ENCODE measurements at regions not wholly inside any gene's neighbourhood (a gene's known extent, or its start where the extent isn't known, plus 50 kb on each side); places are given as distances from the start of the nearest gene placed in this dataset.

- H3K9me3 ChIP-seq (ENCODE audit: control insufficient read depth in 2 of 2, insufficient read depth in 1 of 2, low read depth in 1 of 2, low read length in 1 of 2) = no peaks in the 10 kb centered on the region
- no peak overlapping the region for H3K27ac ChIP-seq (ENCODE audit: low read depth in 1 of 3, low read length in 2 of 3)
- DNase-seq (no peak), FAIRE-seq (no peak)
- peaks cover 0 to 2% (median 0%) of the 10 kb centered on the region in 3 donors for H3K4me1 ChIP-seq (ENCODE audit: control insufficient read depth in 3 of 3, insufficient read depth in 2 of 3, low read depth in 1 of 3, low read length in 2 of 3)
- WGBS, 3 donors = 80 to 85% (median 84%) methylated on average over 7 of the region's 7 CpGs
- H3K4me3 ChIP-seq (ENCODE audit: low read depth in 1 of 3, low read length in 3 of 3) = no peak overlapping the region
- no peaks in the 10 kb centered on the region for H3K36me3 ChIP-seq (ENCODE audit: control insufficient read depth in 3 of 3, insufficient read depth in 2 of 3, low read depth in 1 of 3, low read length in 3 of 3)
- no peaks in the 10 kb centered on the region for H3K27me3 ChIP-seq (ENCODE audit: control insufficient read depth in 3 of 3, insufficient read depth in 3 of 3, low read length in 3 of 3)
Measured at GRCh38 chr5:135103575-135103853, 69.5 kb upstream of the PITX1 start.

- DNase-seq (no peak), FAIRE-seq (no peak)
- no peaks in the 10 kb centered on the region for H3K9me3 ChIP-seq (ENCODE audit: control insufficient read depth in 2 of 2, insufficient read depth in 1 of 2, low read depth in 1 of 2, low read length in 1 of 2)
- no peak overlapping the region for H3K27ac ChIP-seq (ENCODE audit: low read depth in 1 of 3, low read length in 2 of 3)
- no peaks in the 10 kb centered on the region for H3K36me3 ChIP-seq (ENCODE audit: control insufficient read depth in 3 of 3, insufficient read depth in 2 of 3, low read depth in 1 of 3, low read length in 3 of 3)
- peaks cover 0 to 2% (median 0%) of the 10 kb centered on the region in 3 donors for H3K4me1 ChIP-seq (ENCODE audit: control insufficient read depth in 3 of 3, insufficient read depth in 2 of 3, low read depth in 1 of 3, low read length in 2 of 3)
- H3K27me3 ChIP-seq (ENCODE audit: control insufficient read depth in 3 of 3, insufficient read depth in 3 of 3, low read length in 3 of 3) = no peaks in the 10 kb centered on the region
- 68 to 90% (median 76%) methylated on average over 7 of the region's 7 CpGs for WGBS, 3 donors
- no peak overlapping the region for H3K4me3 ChIP-seq (ENCODE audit: low read depth in 1 of 3, low read length in 3 of 3)
Measured at GRCh38 chr5:135102716-135103574, 68.9 kb upstream of the PITX1 start.

DNA sequence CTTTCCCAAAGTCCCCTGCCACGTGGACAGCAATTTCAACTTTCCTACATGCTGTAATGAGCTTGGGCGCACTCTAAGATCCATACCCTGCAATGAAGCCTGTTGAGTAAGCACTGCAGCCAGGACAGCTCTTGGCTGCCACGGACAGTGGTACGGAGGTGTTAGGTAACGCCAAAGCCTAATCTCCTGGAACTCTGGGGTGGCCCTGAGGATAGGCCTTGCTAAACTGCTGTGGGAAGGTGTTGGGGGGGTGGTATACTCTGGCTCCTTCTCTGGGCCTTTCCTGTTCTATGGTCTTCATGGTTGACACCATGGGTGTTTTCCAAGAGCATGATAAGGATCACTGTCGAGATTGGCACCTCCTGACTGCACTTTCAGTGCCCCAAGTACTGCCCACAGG lies 66.4 kb upstream of the PITX1 start:
- FAIRE-seq (no peak), DNase-seq (no peak)
- H3K27ac ChIP-seq (ENCODE audit: low read depth in 1 of 3, low read length in 2 of 3) = no peak overlapping the region
- no peaks in the 10 kb centered on the region for H3K27me3 ChIP-seq (ENCODE audit: control insufficient read depth in 3 of 3, insufficient read depth in 3 of 3, low read length in 3 of 3)
- H3K9me3 ChIP-seq (ENCODE audit: control insufficient read depth in 2 of 2, insufficient read depth in 1 of 2, low read depth in 1 of 2, low read length in 1 of 2) = no peaks in the 10 kb centered on the region
- WGBS, 3 donors = 79 to 88% (median 87%) methylated on average over 6 of the region's 6 CpGs
- peaks cover 0 to 2% (median 0%) of the 10 kb centered on the region in 3 donors for H3K4me1 ChIP-seq (ENCODE audit: control insufficient read depth in 3 of 3, insufficient read depth in 2 of 3, low read depth in 1 of 3, low read length in 2 of 3)
- H3K36me3 ChIP-seq (ENCODE audit: control insufficient read depth in 3 of 3, insufficient read depth in 2 of 3, low read depth in 1 of 3, low read length in 3 of 3) = no peaks in the 10 kb centered on the region
- no peak overlapping the region for H3K4me3 ChIP-seq (ENCODE audit: low read depth in 1 of 3, low read length in 3 of 3)

DNA sequence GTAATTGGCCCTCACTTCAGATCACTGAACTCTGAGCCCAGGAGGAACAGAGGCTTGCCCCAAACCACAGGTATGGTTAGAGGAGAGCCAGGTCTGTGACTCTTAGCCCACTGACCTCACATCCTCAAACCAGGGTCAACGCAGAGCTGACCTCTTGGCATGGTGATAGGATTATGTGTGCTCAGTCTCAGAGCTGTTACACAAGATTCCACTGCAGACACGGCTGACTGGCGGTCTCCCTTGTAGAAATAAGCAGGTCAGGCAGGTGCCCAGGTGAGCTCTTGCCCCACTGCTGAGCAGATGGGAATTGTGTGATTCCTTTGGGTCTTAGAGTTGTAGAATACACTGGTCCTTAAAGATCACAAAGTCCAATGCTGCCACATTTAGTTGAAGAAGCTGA lies 66.0 kb upstream of the PITX1 start:
- H3K9me3 ChIP-seq (ENCODE audit: control insufficient read depth in 2 of 2, insufficient read depth in 1 of 2, low read depth in 1 of 2, low read length in 1 of 2) = no peaks in the 10 kb centered on the region
- no peaks in the 10 kb centered on the region for H3K27me3 ChIP-seq (ENCODE audit: control insufficient read depth in 3 of 3, insufficient read depth in 3 of 3, low read length in 3 of 3)
- DNase-seq (no peak), FAIRE-seq (no peak)
- H3K4me3 ChIP-seq (ENCODE audit: low read depth in 1 of 3, low read length in 3 of 3) = no peak overlapping the region
- no peak overlapping the region for H3K27ac ChIP-seq (ENCODE audit: low read depth in 1 of 3, low read length in 2 of 3)
- 79 to 88% (median 84%) methylated on average over 3 of the region's 3 CpGs for WGBS, 3 donors
- H3K4me1 ChIP-seq (ENCODE audit: control insufficient read depth in 3 of 3, insufficient read depth in 2 of 3, low read depth in 1 of 3, low read length in 2 of 3) = peaks cover 0 to 2% (median 0%) of the 10 kb centered on the region in 3 donors
- no peaks in the 10 kb centered on the region for H3K36me3 ChIP-seq (ENCODE audit: control insufficient read depth in 3 of 3, insufficient read depth in 2 of 3, low read depth in 1 of 3, low read length in 3 of 3)

- FAIRE-seq = no peak
- no peak for DNase-seq
- 93 to 94% (median 93%) methylated on average over 2 of the region's 2 CpGs for whole genome bisulfite sequencing, 3 donors
- no peaks in the 10 kb centered on the region for H3K9me3 ChIP-seq (ENCODE audit: control insufficient read depth in 2 of 2, insufficient read depth in 1 of 2, low read depth in 1 of 2, low read length in 1 of 2)
- no peaks in the 10 kb centered on the region for H3K36me3 ChIP-seq (ENCODE audit: control insufficient read depth in 3 of 3, insufficient read depth in 2 of 3, low read depth in 1 of 3, low read length in 3 of 3)
- H3K27me3 ChIP-seq (ENCODE audit: control insufficient read depth in 3 of 3, insufficient read depth in 3 of 3, low read length in 3 of 3) = no peaks in the 10 kb centered on the region
- H3K4me3 ChIP-seq (ENCODE audit: low read depth in 1 of 3, low read length in 3 of 3) = no peak overlapping the region
- H3K4me1 ChIP-seq (ENCODE audit: control insufficient read depth in 3 of 3, insufficient read depth in 2 of 3, low read depth in 1 of 3, low read length in 2 of 3) = no peaks in the 10 kb centered on the region
- H3K27ac ChIP-seq (ENCODE audit: low read depth in 1 of 3, low read length in 2 of 3) = no peak overlapping the region
Measured at GRCh38 chr5:135097390-135097789, 63.4 kb upstream of the PITX1 start.

GRCh38 chr5:135095871-135096270 lies 61.8 kb upstream of the PITX1 start:
- Histone ChIP-seq H3K27ac (ENCODE audit: low read depth in 1 of 3, low read length in 2 of 3) (no peak overlapping the region), H3K36me3 (ENCODE audit: control insufficient read depth in 3 of 3, insufficient read depth in 2 of 3, low read depth in 1 of 3, low read length in 3 of 3) (no peaks in the 10 kb centered on the region), H3K9me3 (ENCODE audit: control insufficient read depth in 2 of 2, insufficient read depth in 1 of 2, low read depth in 1 of 2, low read length in 1 of 2) (no peaks in the 10 kb centered on the region), H3K27me3 (ENCODE audit: control insufficient read depth in 3 of 3, insufficient read depth in 3 of 3, low read length in 3 of 3) (no peaks in the 10 kb centered on the region), H3K4me3 (ENCODE audit: low read depth in 1 of 3, low read length in 3 of 3) (no peak overlapping the region), H3K4me1 (ENCODE audit: control insufficient read depth in 3 of 3, insufficient read depth in 2 of 3, low read depth in 1 of 3, low read length in 2 of 3) (no peaks in the 10 kb centered on the region)
- FAIRE-seq (no peak), DNase-seq (no peak)
- WGBS, 3 donors = 92 to 97% (median 93%) methylated on average over 3 of the region's 3 CpGs

DNA sequence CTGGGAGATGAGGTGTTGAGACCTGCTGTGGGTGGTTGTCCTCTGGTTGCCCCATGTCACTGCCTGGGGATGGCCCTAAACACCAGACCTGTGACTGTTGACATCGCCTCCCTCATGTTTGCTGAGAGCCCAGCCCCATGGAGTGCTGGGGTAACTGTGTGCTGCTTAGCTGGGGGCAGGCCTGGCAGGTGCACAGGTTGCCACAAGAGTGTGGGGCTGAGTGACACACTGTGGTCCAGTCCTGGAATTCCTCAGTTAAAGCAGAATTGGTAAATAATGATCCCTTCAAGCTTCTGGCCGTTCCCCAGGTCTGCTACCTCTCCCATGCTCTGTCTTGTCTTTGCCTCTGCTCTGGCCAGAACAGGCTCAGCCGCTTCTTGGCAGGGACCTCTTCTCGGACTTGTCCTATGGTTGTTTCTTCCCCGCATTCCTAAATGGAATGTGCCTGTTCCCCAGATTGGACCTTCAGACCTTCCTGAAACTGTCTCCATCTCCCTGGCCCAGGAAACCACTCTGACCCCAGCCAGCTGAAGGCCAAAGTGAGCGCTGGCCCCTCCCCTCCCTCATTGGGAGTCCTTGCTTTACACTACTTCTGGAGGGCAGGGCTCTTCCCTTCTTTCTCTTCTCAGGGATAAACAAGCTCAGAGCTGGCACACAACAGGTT lies 61.2 kb upstream of the PITX1 start:
- H3K9me3 ChIP-seq (ENCODE audit: control insufficient read depth in 2 of 2, insufficient read depth in 1 of 2, low read depth in 1 of 2, low read length in 1 of 2) = no peaks in the 10 kb centered on the region
- H3K4me1 ChIP-seq (ENCODE audit: control insufficient read depth in 3 of 3, insufficient read depth in 2 of 3, low read depth in 1 of 3, low read length in 2 of 3) = no peaks in the 10 kb centered on the region
- H3K27me3 ChIP-seq (ENCODE audit: control insufficient read depth in 3 of 3, insufficient read depth in 3 of 3, low read length in 3 of 3) = no peaks in the 10 kb centered on the region
- DNase-seq (no peak), FAIRE-seq (no peak)
- H3K4me3 ChIP-seq (ENCODE audit: low read depth in 1 of 3, low read length in 3 of 3) = no peak overlapping the region
- WGBS, 3 donors = 80 to 86% (median 82%) methylated on average over 6 of the region's 6 CpGs
- H3K36me3 ChIP-seq (ENCODE audit: control insufficient read depth in 3 of 3, insufficient read depth in 2 of 3, low read depth in 1 of 3, low read length in 3 of 3) = no peaks in the 10 kb centered on the region
- H3K27ac ChIP-seq (ENCODE audit: low read depth in 1 of 3, low read length in 2 of 3) = no peak overlapping the region

DNA sequence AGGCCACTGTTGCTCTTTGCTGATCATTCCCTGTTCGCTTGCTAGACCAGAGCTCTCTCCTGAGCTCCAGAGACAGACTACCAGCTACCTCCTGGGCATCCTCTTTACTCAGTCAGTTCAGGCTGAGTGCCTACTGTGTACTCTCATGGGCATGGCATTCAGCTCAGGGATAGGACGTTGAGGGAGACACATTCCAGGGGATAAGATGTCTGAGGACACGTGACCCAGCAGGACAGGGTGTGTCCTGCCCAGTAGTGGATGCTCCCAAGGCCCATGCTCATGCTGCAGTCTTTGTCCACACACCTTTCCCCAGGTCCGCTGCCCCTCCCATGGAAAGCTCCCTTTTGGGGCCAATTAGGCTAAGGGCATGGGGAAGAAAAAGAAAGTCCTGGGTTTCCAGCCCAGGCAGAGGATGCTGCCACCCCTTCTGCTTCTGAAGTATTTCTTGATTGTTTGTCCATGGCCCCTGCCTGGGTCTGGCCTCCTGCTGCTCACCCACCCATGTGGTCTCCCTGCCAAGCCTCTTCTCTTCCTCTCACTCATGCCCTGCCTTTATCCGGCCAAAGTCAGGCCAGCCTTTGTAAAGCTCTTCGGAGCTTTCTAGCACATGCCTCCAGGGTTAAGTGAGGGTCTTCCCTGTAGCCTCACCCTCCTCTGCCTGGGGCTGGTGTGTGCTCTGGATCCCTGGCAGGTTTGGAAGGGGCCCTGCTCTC lies 60.5 kb upstream of the PITX1 start:
- Histone ChIP-seq H3K27me3 (ENCODE audit: control insufficient read depth in 3 of 3, insufficient read depth in 3 of 3, low read length in 3 of 3) (no peaks in the 10 kb centered on the region), H3K9me3 (ENCODE audit: control insufficient read depth in 2 of 2, insufficient read depth in 1 of 2, low read depth in 1 of 2, low read length in 1 of 2) (no peaks in the 10 kb centered on the region), H3K4me1 (ENCODE audit: control insufficient read depth in 3 of 3, insufficient read depth in 2 of 3, low read depth in 1 of 3, low read length in 2 of 3) (no peaks in the 10 kb centered on the region), H3K4me3 (ENCODE audit: low read depth in 1 of 3, low read length in 3 of 3) (no peak overlapping the region), H3K36me3 (ENCODE audit: control insufficient read depth in 3 of 3, insufficient read depth in 2 of 3, low read depth in 1 of 3, low read length in 3 of 3) (no peaks in the 10 kb centered on the region), H3K27ac (ENCODE audit: low read depth in 1 of 3, low read length in 2 of 3) (no peak overlapping the region)
- FAIRE-seq = no peak
- DNase-seq = no peak
- 86 to 90% (median 88%) methylated on average over 6 of the region's 6 CpGs for WGBS, 3 donors
